ENCODE measurements at regions not wholly inside any gene's neighbourhood (a gene's known extent, or its start where the extent isn't known, plus 50 kb on each side); places are given as distances from the start of the nearest gene placed in this dataset.

GRCh38 chr2:138217975-138218374 is 253.7 kb downstream of the HNMT start:
- DNase-seq (ENCODE audit: insufficient read length, low spot score) (no peak), FAIRE-seq (no peak)
- no peak for TF ChIP-seq CTCF (IDR thresholded peaks at IDR 0.05; ENCODE audit: insufficient read depth, missing control alignments)

- FAIRE-seq, result no peak
- no peak for TF ChIP-seq CTCF (IDR thresholded peaks at IDR 0.05; ENCODE audit: insufficient read depth, missing control alignments)
- no peak for DNase-seq (ENCODE audit: insufficient read length, low spot score)
Measured at GRCh38 chr2:138218397-138218796, 254.1 kb downstream of the HNMT start.

DNA sequence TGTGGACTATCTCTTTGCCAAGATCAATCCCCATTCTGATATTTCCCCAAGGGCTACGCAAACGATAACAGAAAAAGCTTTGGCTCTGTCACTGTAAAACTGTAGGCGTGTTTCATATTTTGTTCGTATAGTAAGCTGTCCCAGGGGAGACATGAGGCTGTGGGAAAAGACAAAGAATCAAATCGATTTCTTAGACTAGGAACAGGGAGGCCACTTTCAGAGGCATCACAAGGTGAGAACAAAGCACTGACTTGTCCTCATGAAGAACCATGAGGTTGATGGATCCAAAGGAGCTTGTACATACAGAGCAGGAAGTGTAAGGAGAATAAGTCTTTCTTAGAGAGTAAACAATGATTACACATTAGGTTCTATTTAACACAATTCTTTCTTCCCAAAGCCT is 255.7 kb downstream of the HNMT start:
- DNase-seq (ENCODE audit: insufficient read length, low spot score) (no peak), FAIRE-seq (no peak)
- TF ChIP-seq CTCF (IDR thresholded peaks at IDR 0.05; ENCODE audit: insufficient read depth, missing control alignments), result no peak

GRCh38 chr2:138221358-138221757 is 257.1 kb downstream of the HNMT start:
- TF ChIP-seq CTCF (IDR thresholded peaks at IDR 0.05; ENCODE audit: insufficient read depth, missing control alignments), result no peak
- DNase-seq (ENCODE audit: insufficient read length, low spot score) (no peak), FAIRE-seq (no peak)

GRCh38 chr2:138223319-138223718 is 259.0 kb downstream of the HNMT start:
- no peak for DNase-seq (ENCODE audit: insufficient read length, low spot score)
- FAIRE-seq, result no peak
- TF ChIP-seq CTCF (IDR thresholded peaks at IDR 0.05; ENCODE audit: insufficient read depth, missing control alignments), result no peak

- no peak for TF ChIP-seq CTCF (IDR thresholded peaks at IDR 0.05; ENCODE audit: insufficient read depth, missing control alignments)
- DNase-seq (ENCODE audit: insufficient read length, low spot score) (no peak), FAIRE-seq (no peak)
Measured at GRCh38 chr2:138227195-138227594, 262.9 kb downstream of the HNMT start.

- FAIRE-seq (no peak), DNase-seq (ENCODE audit: insufficient read length, low spot score) (no peak)
- no peak for TF ChIP-seq CTCF (IDR thresholded peaks at IDR 0.05; ENCODE audit: insufficient read depth, missing control alignments)
Measured at GRCh38 chr2:138228101-138228500, 263.8 kb downstream of the HNMT start.

Data from D721Med (cell line).